ENCODE measurements at regions not wholly inside any gene's neighbourhood (a gene's known extent, or its start where the extent isn't known, plus 50 kb on each side); places are given as distances from the start of the nearest gene placed in this dataset.

DNA sequence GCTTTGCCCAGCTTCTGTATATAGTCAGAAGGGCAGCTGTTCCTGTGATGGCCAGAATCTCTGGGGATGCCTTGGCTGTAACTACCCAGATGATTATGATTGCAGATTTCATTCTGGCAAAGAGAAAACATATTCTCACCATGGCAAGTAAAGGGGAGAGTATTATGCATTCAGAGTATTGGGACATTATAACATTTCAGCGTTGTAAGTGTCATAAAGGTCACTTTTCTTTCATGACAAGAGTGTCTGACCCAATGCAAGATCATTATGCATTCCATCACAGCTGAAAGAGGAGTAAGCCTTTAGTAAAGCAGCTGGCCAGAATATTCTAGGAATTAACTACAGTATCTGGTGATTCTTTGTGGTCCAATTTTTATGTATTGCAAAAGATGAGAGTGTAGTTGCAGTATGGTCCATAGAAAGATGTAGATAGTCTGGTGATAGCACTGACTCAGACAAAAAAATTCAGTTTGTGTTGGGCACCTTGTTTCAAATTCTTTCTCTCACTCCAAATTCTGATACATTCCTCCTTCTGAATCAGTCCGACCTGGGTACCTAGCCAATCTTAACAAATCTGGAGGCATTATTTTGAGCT lies 2366.3 kb downstream of the PCDH7 start:
- H4K8ac ChIP-seq (ENCODE audit: extremely low read depth, insufficient read depth, low read length), result no peak overlapping the region
- no peaks in the 10 kb centered on the region for H3K79me1 ChIP-seq (ENCODE audit: low read depth, low read length)
- no peak overlapping the region for H3K27ac ChIP-seq (ENCODE audit: low read depth, low read length)
- ChIA-PET POLR2A (ENCODE audit: partially characterized antibody) (no interaction called here), CTCF (ENCODE audit: partially characterized antibody) (no interaction called here)
- no peak overlapping the region for H3K18ac ChIP-seq (ENCODE audit: extremely low read depth, low read length)
- H3K9ac ChIP-seq (replicated peaks in 1 of 4; ENCODE audit: extremely low read depth in 1 of 4, low read depth in 3 of 4, low read length in 3 of 4), result no peak overlapping the region
- no peaks in the 10 kb centered on the region for H3K9me3 ChIP-seq (ENCODE audit: insufficient read depth in 2 of 2, low read depth in 1 of 2, low read length in 1 of 2)
- no peaks in the 10 kb centered on the region for H3K36me3 ChIP-seq (ENCODE audit: control insufficient read depth in 2 of 4, insufficient read depth in 4 of 4, low read length in 3 of 4)
- no peak overlapping the region for H4K91ac ChIP-seq (replicated peaks; ENCODE audit: insufficient read length, low read length)
- no peak overlapping the region for H3K56ac ChIP-seq (replicated peaks; ENCODE audit: insufficient read length, low read depth, low read length)
- no peaks in the 10 kb centered on the region for H3K23me2 ChIP-seq (ENCODE audit: low read depth, low read length)
- no peak overlapping the region for H3K23ac ChIP-seq (ENCODE audit: insufficient read length)
- H2BK120ac ChIP-seq (replicated peaks; ENCODE audit: low read depth, low read length), result no peak overlapping the region
- H3K4me2 ChIP-seq (ENCODE audit: insufficient read depth in 1 of 2, low read depth in 2 of 2, low read length in 2 of 2), result no peak overlapping the region
- H3K4me3 ChIP-seq (ENCODE audit: extremely low read depth in 1 of 4, insufficient read depth in 2 of 4, low read depth in 3 of 4, low read length in 4 of 4), result no peak overlapping the region
- no peaks in the 10 kb centered on the region for H4K20me1 ChIP-seq (replicated peaks in 1 of 2; ENCODE audit: control insufficient read depth in 1 of 2, insufficient read depth in 2 of 2, low read length in 2 of 2)
- no peak for TF ChIP-seq SRF (IDR thresholded peaks at IDR 0.05; ENCODE audit: low read depth, low read length)
- TF ChIP-seq, protein P1, sequence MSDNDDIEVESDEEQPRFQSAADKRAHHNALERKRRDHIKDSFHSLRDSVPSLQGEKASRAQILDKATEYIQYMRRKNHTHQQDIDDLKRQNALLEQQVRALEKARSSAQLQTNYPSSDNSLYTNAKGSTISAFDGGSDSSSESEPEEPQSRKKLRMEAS (IDR thresholded peaks at IDR 0.05), result no peak
- TF ChIP-seq BACH1 (IDR thresholded peaks at IDR 0.05; ENCODE audit: low read length), result no peak
- no peak for TF ChIP-seq BCL11A (IDR thresholded peaks at IDR 0.05; ENCODE audit: low read depth in 2 of 2, low read length in 2 of 2)
- no peak for TF ChIP-seq YY1 (IDR thresholded peaks at IDR 0.05; ENCODE audit: low read depth, low read length)
- TF ChIP-seq HDAC2 (IDR thresholded peaks at IDR 0.05; ENCODE audit: borderline replicate concordance in 1 of 2, low read depth in 2 of 2, low read length in 2 of 2), result no peak
- TF ChIP-seq SIN3A (conservative IDR thresholded peaks at IDR 0.05 in 1 of 2, IDR thresholded peaks at IDR 0.05 in 1 of 2; ENCODE audit: low read depth in 1 of 2, low read length in 2 of 2), result no peak
- no peak for TF ChIP-seq SUZ12 (IDR thresholded peaks at IDR 0.05; ENCODE audit: low read length)
- H2BK12ac ChIP-seq (ENCODE audit: low read depth, low read length), result no peak overlapping the region
- no peak overlapping the region for H2BK5ac ChIP-seq (ENCODE audit: low read depth, low read length)
- no peak overlapping the region for H2AK5ac ChIP-seq (ENCODE audit: low read depth, low read length)
- no peak overlapping the region for H3K4ac ChIP-seq (replicated peaks; ENCODE audit: insufficient read length, low read depth, low read length)
- FAIRE-seq (no peak), DNase-seq (ENCODE audit: low read depth in 1 of 2, low spot score in 2 of 2) (no peak)
- H4K5ac ChIP-seq (ENCODE audit: insufficient read length, low read depth, low read length), result no peak overlapping the region
- H3K79me2 ChIP-seq (ENCODE audit: control insufficient read depth in 1 of 2, insufficient read depth in 2 of 2, low read length in 2 of 2), result no peaks in the 10 kb centered on the region
- no peaks in the 10 kb centered on the region for H3K27me3 ChIP-seq (replicated peaks in 1 of 4; ENCODE audit: control insufficient read depth in 3 of 4, extremely low read depth in 1 of 4, insufficient read depth in 3 of 4, low read length in 3 of 4)
- no peak overlapping the region for H2AFZ ChIP-seq (ENCODE audit: low read length)
- no peak overlapping the region for H2BK20ac ChIP-seq (ENCODE audit: low read length)
- no peaks in the 10 kb centered on the region for H3K4me1 ChIP-seq (replicated peaks in 1 of 4; ENCODE audit: control insufficient read depth in 3 of 4, insufficient read depth in 4 of 4, low read length in 3 of 4)
- H2BK15ac ChIP-seq (ENCODE audit: low read length), result no peak overlapping the region
- WGBS, 2 experiments (ENCODE audit: extremely low coverage in 1 of 2, insufficient coverage in 1 of 2, insufficient read length in 1 of 2, insufficient replicate concordance in 2 of 2, low coverage in 1 of 2, low lambda C conversion rate in 2 of 2, missing lambda C conversion rate in 1 of 2), result 88% methylated on average over 2 of the region's 2 CpGs; no CpG with 5 or more reads in 1 of the 2 experiments
- H3K14ac ChIP-seq (ENCODE audit: insufficient read length), result no peak overlapping the region
